ENCODE measurements at regions not wholly inside any gene's neighbourhood (a gene's known extent, or its start where the extent isn't known, plus 50 kb on each side); places are given as distances from the start of the nearest gene placed in this dataset.

DNA sequence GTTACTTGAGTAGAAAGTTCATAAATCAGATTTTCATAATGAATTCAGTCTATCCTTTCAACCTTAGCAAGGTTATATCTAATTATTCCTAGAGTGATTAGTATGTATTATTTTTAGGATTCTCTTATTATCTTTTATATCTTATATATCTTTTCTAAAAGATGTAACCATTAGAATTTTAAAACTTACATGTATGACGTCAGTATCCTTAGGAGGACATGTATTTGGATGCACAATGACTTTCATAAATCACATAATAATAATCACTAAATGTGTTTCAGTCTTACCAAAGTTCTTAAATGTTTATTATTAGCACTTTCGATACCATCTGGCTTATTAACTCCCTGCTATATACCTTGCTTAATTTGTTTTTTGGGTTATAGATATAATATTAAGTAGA, 1400.5 kb upstream of the IGFBP7 start:
- Histone ChIP-seq H3K27ac (no peak overlapping the region), H3K4me3 (replicated peaks in 1 of 3) (no peak overlapping the region), H3K4me1 (no peaks in the 10 kb centered on the region), H3K36me3 (no peaks in the 10 kb centered on the region), H3K9me3 (no peaks in the 10 kb centered on the region), H3K27me3 (no peaks in the 10 kb centered on the region)
- DNase-seq: no peak
- 92 to 94% methylated on average over 2 of the region's 2 CpGs for WGBS, 2 donors
- intact Hi-C loops (cut with DNase I): no loop called here
- no peak for TF ChIP-seq POLR2A (IDR thresholded peaks at IDR 0.05)
- no peak for TF ChIP-seq CTCF (IDR thresholded peaks at IDR 0.05)

DNA sequence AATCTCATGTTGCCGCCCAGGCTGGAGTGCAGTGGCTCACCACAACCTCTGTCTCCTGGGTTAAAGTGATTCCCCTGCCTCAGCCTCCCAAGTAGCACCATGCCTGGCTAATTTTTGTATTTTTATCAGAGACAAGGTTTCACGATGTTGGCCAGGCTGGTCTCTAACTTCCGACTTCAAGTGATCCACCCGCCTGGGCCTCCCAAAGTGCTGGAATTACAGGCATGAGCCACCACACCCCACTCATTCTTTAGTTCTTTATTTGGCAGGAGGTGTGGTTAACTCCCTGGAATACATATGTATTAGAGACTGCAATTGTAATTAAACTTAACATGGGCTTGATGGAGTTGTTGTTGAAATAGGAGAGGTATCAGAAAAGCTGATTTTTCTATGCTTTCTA, 1396.9 kb upstream of the IGFBP7 start:
- H3K4me3 ChIP-seq (replicated peaks in 1 of 3): no peak overlapping the region
- 83 to 93% methylated on average over 4 of the region's 4 CpGs for WGBS, 2 donors
- no peaks in the 10 kb centered on the region for H3K4me1 ChIP-seq
- H3K27ac ChIP-seq: no peak overlapping the region
- no peaks in the 10 kb centered on the region for H3K36me3 ChIP-seq
- intact Hi-C loops (cut with DNase I): no loop called here
- H3K9me3 ChIP-seq: no peaks in the 10 kb centered on the region
- TF ChIP-seq POLR2A (IDR thresholded peaks at IDR 0.05) (no peak), CTCF (IDR thresholded peaks at IDR 0.05) (no peak)
- no peak for DNase-seq
- H3K27me3 ChIP-seq: no peaks in the 10 kb centered on the region

DNA sequence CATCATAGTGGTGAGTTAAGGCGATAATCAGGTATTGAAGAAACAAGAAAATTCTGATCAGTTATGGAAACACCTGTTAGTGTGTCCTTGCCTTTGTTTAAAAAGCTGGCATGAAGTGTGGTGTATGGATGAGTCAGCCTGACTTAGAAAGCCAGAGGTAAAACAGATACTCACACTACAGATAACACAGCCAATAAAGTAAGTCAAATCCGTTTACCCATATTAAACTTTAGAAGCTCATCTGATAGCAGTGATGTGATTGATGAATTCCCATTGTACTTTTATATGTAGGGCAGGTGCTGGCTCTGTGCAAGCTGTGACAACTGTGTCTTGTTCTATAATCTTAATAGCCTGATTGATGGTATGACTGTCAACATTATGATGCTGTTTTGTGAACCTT, 1392.7 kb upstream of the IGFBP7 start:
- Histone ChIP-seq H3K4me1 (no peaks in the 10 kb centered on the region), H3K36me3 (no peaks in the 10 kb centered on the region), H3K9me3 (no peaks in the 10 kb centered on the region), H3K27me3 (no peaks in the 10 kb centered on the region), H3K4me3 (replicated peaks in 1 of 3) (no peak overlapping the region), H3K27ac (no peak overlapping the region)
- intact Hi-C loops (cut with DNase I): no loop called here
- TF ChIP-seq POLR2A (IDR thresholded peaks at IDR 0.05) (no peak), CTCF (IDR thresholded peaks at IDR 0.05) (no peak)
- no peak for DNase-seq
- WGBS, 2 donors: 83 to 93% methylated on average over 2 of the region's 2 CpGs

DNA sequence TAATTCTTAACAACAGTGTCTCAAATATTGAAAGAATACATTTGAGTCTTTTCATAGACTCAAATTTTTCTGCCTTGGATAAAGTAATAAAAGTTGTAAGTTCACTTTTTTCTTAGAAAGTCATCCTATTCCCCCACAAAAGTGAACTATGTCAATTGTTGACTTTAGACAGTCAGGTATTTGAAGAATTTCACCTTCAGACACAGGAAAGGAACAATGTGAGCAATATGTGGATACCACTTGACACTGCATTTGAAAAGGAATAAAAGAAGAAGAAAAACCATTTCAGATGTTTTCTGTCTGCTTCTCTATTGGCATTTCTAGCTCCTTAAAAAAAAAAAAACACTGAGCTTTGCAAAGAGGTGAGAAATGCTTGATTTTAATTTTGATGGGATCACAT, 1389.0 kb upstream of the IGFBP7 start:
- H3K27ac ChIP-seq: no peak overlapping the region
- H3K4me3 ChIP-seq (replicated peaks in 1 of 3): no peak overlapping the region
- intact Hi-C loops (cut with DNase I): no loop called here
- no peak for DNase-seq
- H3K4me1 ChIP-seq: no peaks in the 10 kb centered on the region
- no peaks in the 10 kb centered on the region for H3K27me3 ChIP-seq
- no peaks in the 10 kb centered on the region for H3K36me3 ChIP-seq
- TF ChIP-seq POLR2A (IDR thresholded peaks at IDR 0.05): no peak
- H3K9me3 ChIP-seq: no peaks in the 10 kb centered on the region

DNA sequence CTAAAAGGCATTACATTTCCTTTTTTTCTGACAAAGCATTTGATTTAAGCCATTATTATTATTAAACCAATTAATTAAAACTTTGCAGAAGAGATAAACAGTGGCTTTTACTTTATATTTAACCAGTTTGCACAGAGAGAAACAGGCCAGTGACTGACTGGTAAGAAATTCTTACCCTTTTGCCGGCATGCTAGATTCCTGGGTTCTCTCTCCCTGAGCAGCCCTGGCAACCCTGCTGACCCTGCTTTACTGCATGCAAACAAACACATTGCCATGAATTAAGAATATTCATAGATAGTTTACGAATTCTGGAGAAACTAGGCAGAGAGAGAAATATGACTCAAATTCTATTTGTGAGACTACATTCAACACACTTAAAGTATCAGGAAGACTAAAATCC, 1381.4 kb upstream of the IGFBP7 start:
- 89 to 95% methylated on average over 2 of the region's 2 CpGs for WGBS, 2 donors
- no peak for DNase-seq
- H3K4me1 ChIP-seq: no peaks in the 10 kb centered on the region

More for the DNA sequence above, 1381.4 kb upstream of the IGFBP7 start:
- TF ChIP-seq POLR2A (IDR thresholded peaks at IDR 0.05) (no peak), CTCF (IDR thresholded peaks at IDR 0.05) (no peak)
- Histone ChIP-seq H3K9me3 (no peaks in the 10 kb centered on the region), H3K36me3 (no peaks in the 10 kb centered on the region), H3K4me3 (replicated peaks in 1 of 3) (no peak overlapping the region), H3K27me3 (no peaks in the 10 kb centered on the region), H3K27ac (no peak overlapping the region)
- intact Hi-C loops (cut with DNase I): no loop called here
